Trophoblast cell (in vitro differentiated cells and primary cell): ENCODE measurements at regions not wholly inside any gene's neighbourhood (a gene's known extent, or its start where the extent isn't known, plus 50 kb on each side); places are given as distances from the start of the nearest gene placed in this dataset.
A peak's percentile ranks its signal among the peaks of the same experiment; 100 is the strongest.

Experiments
- DNase-seq, 2 donors: peaks; one replicate each; pipeline ENCODE4 v3.0.0-alpha.2; 2016
- H2AFZ ChIP-seq: 2 replicates; pipeline ENCODE4 v1.6.1; 2013; ENCODE audit warnings: low read length, moderate library complexity, mild to moderate bottlenecking; ENCODE audit not compliant: insufficient read depth, poor library complexity
- H2AK5ac ChIP-seq: 2 replicates; pipeline ENCODE4 v1.6.1; 2013; ENCODE audit warnings: mild to moderate bottlenecking, low read length
- H2BK120ac ChIP-seq: 2 replicates; pipeline ENCODE4 v1.6.1; 2013; ENCODE audit warnings: low read length, mild to moderate bottlenecking, moderate library complexity; ENCODE audit not compliant: insufficient read depth, poor library complexity
- H2BK12ac ChIP-seq: 2 replicates; pipeline ENCODE4 v1.6.1; 2013; ENCODE audit warnings: mild to moderate bottlenecking, low read length, moderate library complexity
- H2BK5ac ChIP-seq: 2 replicates; pipeline ENCODE4 v1.6.1; 2013; ENCODE audit warnings: low read length, low read depth, moderate library complexity, mild to moderate bottlenecking; ENCODE audit not compliant: poor library complexity
- H3K14ac ChIP-seq: 2 replicates; pipeline ENCODE4 v1.6.1; 2013; ENCODE audit warnings: mild to moderate bottlenecking, low read length
- H3K18ac ChIP-seq: 2 replicates; pipeline ENCODE4 v1.6.1; 2013; ENCODE audit warnings: mild to moderate bottlenecking, low read length
- H3K23ac ChIP-seq: 2 replicates; pipeline ENCODE4 v1.6.1; 2013; ENCODE audit warnings: low read length
- H3K27ac ChIP-seq: 2 replicates; pipeline ENCODE4 v1.5.1; 2013; ENCODE audit warnings: low read depth, mild to moderate bottlenecking, inconsistent platforms, low read length, moderate library complexity
- H3K27me3 ChIP-seq: 2 replicates; pipeline ENCODE4 v1.6.1; 2013; ENCODE audit warnings: inconsistent platforms, mild to moderate bottlenecking, low read length, moderate library complexity; ENCODE audit not compliant: insufficient read depth
- H3K36me3 ChIP-seq, 2 experiments: 1 replicate in 1 of 2; 2 replicates in 1 of 2; pipeline ENCODE4 v1.6.1; 2013; ENCODE audit warnings: low read length in 2 of 2, mild to moderate bottlenecking in 2 of 2, moderate library complexity in 1 of 2; ENCODE audit not compliant: insufficient read depth in 2 of 2, control insufficient read depth in 1 of 2
- H3K4ac ChIP-seq: 2 replicates; pipeline ENCODE4 v1.6.1; 2013; ENCODE audit warnings: low read depth, mild to moderate bottlenecking, low read length, moderate library complexity
- H3K4me1 ChIP-seq, 2 experiments: 1 replicate in 1 of 2; 2 replicates in 1 of 2; pipeline ENCODE4 v1.6.1; 2013; ENCODE audit warnings: low read length in 2 of 2, mild to moderate bottlenecking in 2 of 2, moderate library complexity in 1 of 2; ENCODE audit not compliant: insufficient read depth in 2 of 2, control insufficient read depth in 1 of 2
- H3K4me2 ChIP-seq: 2 replicates; pipeline ENCODE4 v1.6.1; 2013; ENCODE audit warnings: inconsistent platforms, mild to moderate bottlenecking, low read length, moderate library complexity
- H3K4me3 ChIP-seq: 2 replicates; pipeline ENCODE4 v1.5.1; 2013; ENCODE audit warnings: mild to moderate bottlenecking, low read depth, low read length, inconsistent platforms
- H3K79me1 ChIP-seq: one replicate; pipeline ENCODE4 v1.6.1; 2013; ENCODE audit warnings: low read length
- H3K79me2 ChIP-seq: 2 replicates; pipeline ENCODE4 v1.6.1; 2013; ENCODE audit warnings: low read length, mild to moderate bottlenecking; ENCODE audit not compliant: control insufficient read depth, insufficient read depth, poor library complexity
- H3K9ac ChIP-seq: 2 replicates; pipeline ENCODE4 v1.6.1; 2013; ENCODE audit warnings: mild to moderate bottlenecking, low read length
- H3K9me3 ChIP-seq: 2 replicates; pipeline ENCODE4 v1.6.1; 2013; ENCODE audit warnings: low read depth, mild to moderate bottlenecking, control low read depth, inconsistent platforms, low read length; ENCODE audit not compliant: insufficient read depth
- H4K12ac ChIP-seq: 2 replicates; pipeline ENCODE4 v1.6.1; 2013; ENCODE audit warnings: low read depth, mild to moderate bottlenecking, low read length, moderate library complexity
- H4K8ac ChIP-seq: 2 replicates; pipeline ENCODE4 v1.6.1; 2013; ENCODE audit warnings: low read depth, mild to moderate bottlenecking, low read length, moderate library complexity
- H4K91ac ChIP-seq: one replicate; pipeline ENCODE4 v1.6.1; 2013; ENCODE audit warnings: low read depth, mild to moderate bottlenecking, low read length, moderate library complexity
- WGBS: extraction: QIAGEN DNeasy Blood & Tissue Kit; methylation state at CpG from one replicate; pipeline ENCODE4 v1.1.7; 2013; ENCODE audit warnings: missing lambda C conversion rate; ENCODE audit not compliant: insufficient read length, insufficient coverage; ENCODE audit errors: extremely low coverage; 5-methylcytosine and 5-hydroxymethylcytosine counted together

GRCh38 chr18:25517881-25518715 lies 166.1 kb upstream of the ZNF521 start:
- no CpG with 5 or more reads among the region's 6 CpGs for WGBS
- Histone ChIP-seq H3K9ac (no peak overlapping the region), H3K23ac (no peak overlapping the region), H2BK120ac (peak overlapping the region; percentile 84), H2AFZ (peak overlapping the region; percentile 39), H3K27me3 (no peaks in the 10 kb centered on the region), H3K4ac (no peak overlapping the region), H3K14ac (peak overlapping the region; percentile 58), H3K4me3 (no peak overlapping the region), H3K4me2 (peak overlapping the region; percentile 45), H2BK5ac (peak overlapping the region; percentile 75), H3K79me1 (peaks cover 6% of the 10 kb centered on the region), H4K8ac (peak overlapping the region; percentile 75), H3K18ac (no peak overlapping the region), H2BK12ac (peak overlapping the region; percentile 86), H4K91ac (peak overlapping the region; percentile 78), H3K79me2 (no peaks in the 10 kb centered on the region), H3K4me1 (peaks cover 3 to 7% of the 10 kb centered on the region in 2 experiments), H3K36me3 (no peaks in the 10 kb centered on the region), H3K9me3 (no peaks in the 10 kb centered on the region), H3K27ac (peak overlapping the region; percentile 91), H2AK5ac (no peak overlapping the region), H4K12ac (no peak overlapping the region)
- peak; percentile 30 to 60 for DNase-seq

- H3K14ac ChIP-seq = peak overlapping the region; percentile 48
- no peaks in the 10 kb centered on the region for H3K9me3 ChIP-seq
- peak overlapping the region; percentile 76 for H3K27ac ChIP-seq
- H3K27me3 ChIP-seq = no peaks in the 10 kb centered on the region
- DNase-seq = peak; percentile 14 to 23
- H3K4me1 ChIP-seq = peaks cover 3 to 7% of the 10 kb centered on the region in 2 experiments
- peak overlapping the region; percentile 92 for H2BK12ac ChIP-seq
- WGBS = no CpG with 5 or more reads among the region's 7 CpGs
- H3K4me3 ChIP-seq = no peak overlapping the region
- H3K79me1 ChIP-seq = peaks cover 6% of the 10 kb centered on the region
- H3K23ac ChIP-seq = no peak overlapping the region
- H3K4me2 ChIP-seq = peak overlapping the region; percentile 42
- peak overlapping the region; percentile 91 for H2BK120ac ChIP-seq
- H3K9ac ChIP-seq = no peak overlapping the region
- H2AK5ac ChIP-seq = no peak overlapping the region
- H3K18ac ChIP-seq = no peak overlapping the region
- no peak overlapping the region for H4K12ac ChIP-seq
- no peaks in the 10 kb centered on the region for H3K79me2 ChIP-seq
- H4K8ac ChIP-seq = peak overlapping the region; percentile 33
- no peak overlapping the region for H3K4ac ChIP-seq
- no peaks in the 10 kb centered on the region for H3K36me3 ChIP-seq
- peak overlapping the region; percentile 89 for H4K91ac ChIP-seq
- peak overlapping the region; percentile 85 for H2BK5ac ChIP-seq
- no peak overlapping the region for H2AFZ ChIP-seq
Measured at GRCh38 chr18:25516747-25517498, 165.0 kb upstream of the ZNF521 start.

GRCh38 chr18:25516121-25516520 lies 164.2 kb upstream of the ZNF521 start:
- Histone ChIP-seq H3K27ac (no peak overlapping the region), H3K4me3 (no peak overlapping the region), H4K12ac (no peak overlapping the region), H3K4me1 (peaks cover 3 to 7% of the 10 kb centered on the region in 2 experiments), H3K18ac (no peak overlapping the region), H3K4me2 (no peak overlapping the region), H2BK5ac (no peak overlapping the region), H2AK5ac (peak overlapping the region; percentile 85), H2BK12ac (peak overlapping the region; percentile 76), H3K79me2 (no peaks in the 10 kb centered on the region), H2BK120ac (peak overlapping the region; percentile 81), H3K79me1 (peaks cover 6% of the 10 kb centered on the region), H3K36me3 (no peaks in the 10 kb centered on the region), H3K27me3 (no peaks in the 10 kb centered on the region), H3K23ac (no peak overlapping the region), H4K91ac (peak overlapping the region; percentile 91), H4K8ac (no peak overlapping the region), H3K9ac (no peak overlapping the region), H3K9me3 (no peaks in the 10 kb centered on the region), H3K14ac (peak overlapping the region; percentile 85), H2AFZ (no peak overlapping the region), H3K4ac (no peak overlapping the region)
- WGBS = no CpG with 5 or more reads among the region's 5 CpGs
- no peak for DNase-seq

- H3K27me3 ChIP-seq = no peaks in the 10 kb centered on the region
Measured at GRCh38 chr18:25510096-25510495, 158.1 kb upstream of the ZNF521 start.

More at GRCh38 chr18:25510096-25510495, 158.1 kb upstream of the ZNF521 start:
- no peak overlapping the region for H3K23ac ChIP-seq
- no peak overlapping the region for H3K27ac ChIP-seq
- H4K8ac ChIP-seq = no peak overlapping the region
- no peak overlapping the region for H2BK12ac ChIP-seq
- H3K4me2 ChIP-seq = no peak overlapping the region
- peak overlapping the region; percentile 14 for H3K9ac ChIP-seq
- no peak overlapping the region for H3K4me3 ChIP-seq
- H3K79me1 ChIP-seq = no peaks in the 10 kb centered on the region
- H4K91ac ChIP-seq = no peak overlapping the region
- no CpG with 5 or more reads among the region's 2 CpGs for WGBS
- H3K4ac ChIP-seq = no peak overlapping the region
- no peak overlapping the region for H3K18ac ChIP-seq
- DNase-seq = no peak
- H2BK120ac ChIP-seq = no peak overlapping the region
- no peaks in the 10 kb centered on the region for H3K9me3 ChIP-seq
- no peaks in the 10 kb centered on the region for H3K36me3 ChIP-seq
- no peak overlapping the region for H2AFZ ChIP-seq
- no peak overlapping the region for H2BK5ac ChIP-seq
- no peaks in the 10 kb centered on the region for H3K79me2 ChIP-seq
- H3K14ac ChIP-seq = no peak overlapping the region
- no peaks in the 10 kb centered on the region for H3K4me1 ChIP-seq
- H2AK5ac ChIP-seq = no peak overlapping the region
- H4K12ac ChIP-seq = no peak overlapping the region
